H1 (cell line): ENCODE measurements at regions not wholly inside any gene's neighbourhood (a gene's known extent, or its start where the extent isn't known, plus 50 kb on each side); places are given as distances from the start of the nearest gene placed in this dataset.

Experiments
- EGR1 ChIP-seq: IDR thresholded peaks from 2 replicates; pipeline ENCODE4 v1.6.1; 2011; ENCODE audit warnings: low read depth, low read length, borderline replicate concordance
- PHF8 ChIP-seq: fragments of 200-600 bp; sonication (generic); conservative IDR thresholded peaks from 2 replicates; pipeline ENCODE4 v1.7.1; 2012; ENCODE audit warnings: low read depth, mild to moderate bottlenecking, inconsistent platforms, low read length, moderate library complexity
- SUZ12 ChIP-seq: fragments of 200-600 bp; sonication (generic); IDR thresholded peaks from 2 replicates; pipeline ENCODE4 v1.6.1; 2012; ENCODE audit warnings: mild to moderate bottlenecking, inconsistent platforms, low read length, moderate library complexity, mixed read lengths
- TF ChIP-seq, protein P1 (sequence below): fragments of 300-600 bp; sonication (generic); IDR thresholded peaks from 2 replicates; pipeline ENCODE4 v1.7.1; 2012; ENCODE audit warnings: low read length, moderate library complexity, mild to moderate bottlenecking, inconsistent platforms; ENCODE audit not compliant: insufficient replicate concordance
- TF ChIP-seq, protein P2 (sequence below): IDR thresholded peaks from 2 replicates; pipeline ENCODE4 v1.6.1; 2011; ENCODE audit warnings: low read length, improper control_type of control experiment
- TF ChIP-seq, protein P3 (sequence below), 3 experiments: IDR thresholded peaks; 1 replicate in 2 of 3; 2 replicates in 1 of 3; pipeline versions ENCODE4 v1.5.1 to v1.6.1; 2011; ENCODE audit warnings: low read length in 3 of 3, mild to moderate bottlenecking in 3 of 3, inconsistent platforms in 2 of 3, low read depth in 1 of 3, moderate library complexity in 1 of 3; ENCODE audit not compliant: insufficient read depth in 1 of 3; ENCODE audit errors: control extremely low read depth in 1 of 3

DNA sequence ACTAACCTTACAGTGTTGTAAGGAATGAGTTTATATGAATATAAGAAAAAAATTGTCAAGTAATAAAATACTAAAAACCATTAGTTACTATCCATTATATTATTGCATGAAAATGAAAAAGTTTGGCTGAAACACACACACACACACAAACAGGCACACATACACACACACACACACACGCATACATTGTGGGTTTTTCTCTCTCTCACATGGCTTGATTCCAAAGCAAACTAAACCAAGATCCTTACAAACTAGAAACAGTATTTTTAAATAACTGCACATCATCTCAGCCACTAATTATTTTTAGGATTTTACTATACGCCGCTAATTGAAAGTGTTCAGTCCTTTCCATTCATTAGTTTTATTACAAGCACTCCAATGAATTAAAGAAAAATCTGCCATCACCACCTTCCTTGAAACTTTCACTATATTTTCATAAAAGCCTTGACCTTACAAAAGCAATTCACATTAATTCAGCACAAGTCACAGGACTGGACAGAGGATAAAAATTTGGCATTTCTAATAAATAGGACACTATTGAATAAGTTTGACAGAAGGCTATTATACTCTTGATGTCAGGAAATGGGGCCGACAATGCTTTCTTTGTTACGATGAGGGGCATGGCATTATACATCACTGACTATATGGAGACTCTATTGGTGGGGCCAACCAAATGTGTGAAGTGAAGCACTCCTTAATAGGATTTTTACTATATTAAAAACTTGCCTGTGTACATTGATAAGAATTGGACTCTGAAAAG lies 187.0 kb upstream of the ESRRG start (continued):
- TF ChIP-seq, protein P1, sequence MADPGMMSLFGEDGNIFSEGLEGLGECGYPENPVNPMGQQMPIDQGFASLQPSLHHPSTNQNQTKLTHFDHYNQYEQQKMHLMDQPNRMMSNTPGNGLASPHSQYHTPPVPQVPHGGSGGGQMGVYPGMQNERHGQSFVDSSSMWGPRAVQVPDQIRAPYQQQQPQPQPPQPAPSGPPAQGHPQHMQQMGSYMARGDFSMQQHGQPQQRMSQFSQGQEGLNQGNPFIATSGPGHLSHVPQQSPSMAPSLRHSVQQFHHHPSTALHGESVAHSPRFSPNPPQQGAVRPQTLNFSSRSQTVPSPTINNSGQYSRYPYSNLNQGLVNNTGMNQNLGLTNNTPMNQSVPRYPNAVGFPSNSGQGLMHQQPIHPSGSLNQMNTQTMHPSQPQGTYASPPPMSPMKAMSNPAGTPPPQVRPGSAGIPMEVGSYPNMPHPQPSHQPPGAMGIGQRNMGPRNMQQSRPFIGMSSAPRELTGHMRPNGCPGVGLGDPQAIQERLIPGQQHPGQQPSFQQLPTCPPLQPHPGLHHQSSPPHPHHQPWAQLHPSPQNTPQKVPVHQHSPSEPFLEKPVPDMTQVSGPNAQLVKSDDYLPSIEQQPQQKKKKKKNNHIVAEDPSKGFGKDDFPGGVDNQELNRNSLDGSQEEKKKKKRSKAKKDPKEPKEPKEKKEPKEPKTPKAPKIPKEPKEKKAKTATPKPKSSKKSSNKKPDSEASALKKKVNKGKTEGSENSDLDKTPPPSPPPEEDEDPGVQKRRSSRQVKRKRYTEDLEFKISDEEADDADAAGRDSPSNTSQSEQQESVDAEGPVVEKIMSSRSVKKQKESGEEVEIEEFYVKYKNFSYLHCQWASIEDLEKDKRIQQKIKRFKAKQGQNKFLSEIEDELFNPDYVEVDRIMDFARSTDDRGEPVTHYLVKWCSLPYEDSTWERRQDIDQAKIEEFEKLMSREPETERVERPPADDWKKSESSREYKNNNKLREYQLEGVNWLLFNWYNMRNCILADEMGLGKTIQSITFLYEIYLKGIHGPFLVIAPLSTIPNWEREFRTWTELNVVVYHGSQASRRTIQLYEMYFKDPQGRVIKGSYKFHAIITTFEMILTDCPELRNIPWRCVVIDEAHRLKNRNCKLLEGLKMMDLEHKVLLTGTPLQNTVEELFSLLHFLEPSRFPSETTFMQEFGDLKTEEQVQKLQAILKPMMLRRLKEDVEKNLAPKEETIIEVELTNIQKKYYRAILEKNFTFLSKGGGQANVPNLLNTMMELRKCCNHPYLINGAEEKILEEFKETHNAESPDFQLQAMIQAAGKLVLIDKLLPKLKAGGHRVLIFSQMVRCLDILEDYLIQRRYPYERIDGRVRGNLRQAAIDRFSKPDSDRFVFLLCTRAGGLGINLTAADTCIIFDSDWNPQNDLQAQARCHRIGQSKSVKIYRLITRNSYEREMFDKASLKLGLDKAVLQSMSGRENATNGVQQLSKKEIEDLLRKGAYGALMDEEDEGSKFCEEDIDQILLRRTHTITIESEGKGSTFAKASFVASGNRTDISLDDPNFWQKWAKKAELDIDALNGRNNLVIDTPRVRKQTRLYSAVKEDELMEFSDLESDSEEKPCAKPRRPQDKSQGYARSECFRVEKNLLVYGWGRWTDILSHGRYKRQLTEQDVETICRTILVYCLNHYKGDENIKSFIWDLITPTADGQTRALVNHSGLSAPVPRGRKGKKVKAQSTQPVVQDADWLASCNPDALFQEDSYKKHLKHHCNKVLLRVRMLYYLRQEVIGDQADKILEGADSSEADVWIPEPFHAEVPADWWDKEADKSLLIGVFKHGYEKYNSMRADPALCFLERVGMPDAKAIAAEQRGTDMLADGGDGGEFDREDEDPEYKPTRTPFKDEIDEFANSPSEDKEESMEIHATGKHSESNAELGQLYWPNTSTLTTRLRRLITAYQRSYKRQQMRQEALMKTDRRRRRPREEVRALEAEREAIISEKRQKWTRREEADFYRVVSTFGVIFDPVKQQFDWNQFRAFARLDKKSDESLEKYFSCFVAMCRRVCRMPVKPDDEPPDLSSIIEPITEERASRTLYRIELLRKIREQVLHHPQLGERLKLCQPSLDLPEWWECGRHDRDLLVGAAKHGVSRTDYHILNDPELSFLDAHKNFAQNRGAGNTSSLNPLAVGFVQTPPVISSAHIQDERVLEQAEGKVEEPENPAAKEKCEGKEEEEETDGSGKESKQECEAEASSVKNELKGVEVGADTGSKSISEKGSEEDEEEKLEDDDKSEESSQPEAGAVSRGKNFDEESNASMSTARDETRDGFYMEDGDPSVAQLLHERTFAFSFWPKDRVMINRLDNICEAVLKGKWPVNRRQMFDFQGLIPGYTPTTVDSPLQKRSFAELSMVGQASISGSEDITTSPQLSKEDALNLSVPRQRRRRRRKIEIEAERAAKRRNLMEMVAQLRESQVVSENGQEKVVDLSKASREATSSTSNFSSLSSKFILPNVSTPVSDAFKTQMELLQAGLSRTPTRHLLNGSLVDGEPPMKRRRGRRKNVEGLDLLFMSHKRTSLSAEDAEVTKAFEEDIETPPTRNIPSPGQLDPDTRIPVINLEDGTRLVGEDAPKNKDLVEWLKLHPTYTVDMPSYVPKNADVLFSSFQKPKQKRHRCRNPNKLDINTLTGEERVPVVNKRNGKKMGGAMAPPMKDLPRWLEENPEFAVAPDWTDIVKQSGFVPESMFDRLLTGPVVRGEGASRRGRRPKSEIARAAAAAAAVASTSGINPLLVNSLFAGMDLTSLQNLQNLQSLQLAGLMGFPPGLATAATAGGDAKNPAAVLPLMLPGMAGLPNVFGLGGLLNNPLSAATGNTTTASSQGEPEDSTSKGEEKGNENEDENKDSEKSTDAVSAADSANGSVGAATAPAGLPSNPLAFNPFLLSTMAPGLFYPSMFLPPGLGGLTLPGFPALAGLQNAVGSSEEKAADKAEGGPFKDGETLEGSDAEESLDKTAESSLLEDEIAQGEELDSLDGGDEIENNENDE: no peak
- no peak for TF ChIP-seq PHF8
- TF ChIP-seq, protein P2, sequence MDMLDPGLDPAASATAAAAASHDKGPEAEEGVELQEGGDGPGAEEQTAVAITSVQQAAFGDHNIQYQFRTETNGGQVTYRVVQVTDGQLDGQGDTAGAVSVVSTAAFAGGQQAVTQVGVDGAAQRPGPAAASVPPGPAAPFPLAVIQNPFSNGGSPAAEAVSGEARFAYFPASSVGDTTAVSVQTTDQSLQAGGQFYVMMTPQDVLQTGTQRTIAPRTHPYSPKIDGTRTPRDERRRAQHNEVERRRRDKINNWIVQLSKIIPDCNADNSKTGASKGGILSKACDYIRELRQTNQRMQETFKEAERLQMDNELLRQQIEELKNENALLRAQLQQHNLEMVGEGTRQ: no peak
- TF ChIP-seq, protein P3, sequence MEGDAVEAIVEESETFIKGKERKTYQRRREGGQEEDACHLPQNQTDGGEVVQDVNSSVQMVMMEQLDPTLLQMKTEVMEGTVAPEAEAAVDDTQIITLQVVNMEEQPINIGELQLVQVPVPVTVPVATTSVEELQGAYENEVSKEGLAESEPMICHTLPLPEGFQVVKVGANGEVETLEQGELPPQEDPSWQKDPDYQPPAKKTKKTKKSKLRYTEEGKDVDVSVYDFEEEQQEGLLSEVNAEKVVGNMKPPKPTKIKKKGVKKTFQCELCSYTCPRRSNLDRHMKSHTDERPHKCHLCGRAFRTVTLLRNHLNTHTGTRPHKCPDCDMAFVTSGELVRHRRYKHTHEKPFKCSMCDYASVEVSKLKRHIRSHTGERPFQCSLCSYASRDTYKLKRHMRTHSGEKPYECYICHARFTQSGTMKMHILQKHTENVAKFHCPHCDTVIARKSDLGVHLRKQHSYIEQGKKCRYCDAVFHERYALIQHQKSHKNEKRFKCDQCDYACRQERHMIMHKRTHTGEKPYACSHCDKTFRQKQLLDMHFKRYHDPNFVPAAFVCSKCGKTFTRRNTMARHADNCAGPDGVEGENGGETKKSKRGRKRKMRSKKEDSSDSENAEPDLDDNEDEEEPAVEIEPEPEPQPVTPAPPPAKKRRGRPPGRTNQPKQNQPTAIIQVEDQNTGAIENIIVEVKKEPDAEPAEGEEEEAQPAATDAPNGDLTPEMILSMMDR (IDR thresholded peaks at IDR 0.05; ENCODE audit: control extremely low read depth in 1 of 3, insufficient read depth in 1 of 3, low read depth in 1 of 3, low read length in 3 of 3): no peak
- TF ChIP-seq SUZ12: no peak
- no peak for TF ChIP-seq EGR1
